Neural progenitor cell (in vitro differentiated cells): ENCODE measurements at regions not wholly inside any gene's neighbourhood (a gene's known extent, or its start where the extent isn't known, plus 50 kb on each side); places are given as distances from the start of the nearest gene placed in this dataset.
A peak's percentile ranks its signal among the peaks of the same experiment; 100 is the strongest.

ENCODE experiments used
- DNase-seq: peaks from one replicate; pipeline ENCODE4 v3.0.0-alpha.2; 2016; ENCODE audit warnings: low spot score
- H2AFZ ChIP-seq: fragments of 200-600 bp; sonication (generic); replicated peaks from 2 replicates; pipeline ENCODE4 v1.6.1; 2016; ENCODE audit warnings: antibody characterized with exemption
- H3F3A ChIP-seq: fragments of 200-600 bp; sonication (generic); 2 replicates; pipeline ENCODE4 v1.6.1; 2016; ENCODE audit warnings: antibody characterized with exemption, low read depth
- H3K27ac ChIP-seq: fragments of 200-600 bp; sonication (generic); 2 replicates; pipeline ENCODE4 v1.5.1; 2016; ENCODE audit warnings: mild to moderate bottlenecking
- H3K27me3 ChIP-seq: fragments of 200-600 bp; sonication (generic); 2 replicates; pipeline ENCODE4 v1.6.1; 2016; ENCODE audit warnings: mild to moderate bottlenecking, moderate library complexity
- H3K36me3 ChIP-seq: fragments of 200-600 bp; sonication (generic); 2 replicates; pipeline ENCODE4 v1.5.1; 2016
- H3K4me1 ChIP-seq: fragments of 200-600 bp; sonication (generic); 2 replicates; pipeline ENCODE4 v1.6.1; 2016; ENCODE audit warnings: mixed run types
- H3K4me2 ChIP-seq: fragments of 200-600 bp; sonication (generic); 2 replicates; pipeline ENCODE4 v1.6.1; 2016
- H3K4me3 ChIP-seq: fragments of 200-600 bp; sonication (generic); 2 replicates; pipeline ENCODE4 v1.5.1; 2016
- H3K79me2 ChIP-seq: fragments of 200-600 bp; sonication (generic); 2 replicates; pipeline ENCODE4 v1.6.1; 2016; ENCODE audit warnings: low read depth
- H3K9ac ChIP-seq: fragments of 200-600 bp; sonication (generic); 2 replicates; pipeline ENCODE4 v1.6.1; 2016
- H3K9me3 ChIP-seq: fragments of 200-600 bp; sonication (generic); 2 replicates; pipeline ENCODE4 v1.5.1; 2016; ENCODE audit warnings: low read depth
- H4K20me1 ChIP-seq: fragments of 200-600 bp; sonication (generic); 2 replicates; pipeline ENCODE4 v1.6.1; 2016; ENCODE audit warnings: low read depth
- H3K27ac Mint-ChIP-seq: 3 replicates; pipeline ENCODE4 v1.8.0; 2021; ENCODE audit warnings: mixed read lengths
- H3K27me3 Mint-ChIP-seq: 2 replicates; pipeline ENCODE4 v1.8.0; 2022; ENCODE audit warnings: low read depth, mild to moderate bottlenecking, inconsistent platforms, moderate library complexity, mixed read lengths; ENCODE audit not compliant: insufficient read depth
- H3K36me3 Mint-ChIP-seq: 3 replicates; pipeline ENCODE4 v1.8.0; 2021; ENCODE audit warnings: mixed read lengths
- H3K4me1 Mint-ChIP-seq: 3 replicates; pipeline ENCODE4 v1.8.0; 2021; ENCODE audit warnings: mixed read lengths
- H3K4me3 Mint-ChIP-seq: 3 replicates; pipeline ENCODE4 v1.8.0; 2021; ENCODE audit warnings: mild to moderate bottlenecking, moderate library complexity, mixed read lengths
- H3K9me3 Mint-ChIP-seq: 3 replicates; pipeline ENCODE4 v1.8.0; 2020; ENCODE audit warnings: mixed read lengths
- EZH2 ChIP-seq: fragments of 200-600 bp; sonication (generic); IDR thresholded peaks from 2 replicates; pipeline ENCODE4 v1.6.1; 2017; ENCODE audit warnings: antibody characterized with exemption, mild to moderate bottlenecking, moderate library complexity
- EZH2phosphoT487 ChIP-seq: fragments of 200-600 bp; sonication (generic); IDR thresholded peaks from 2 replicates; pipeline ENCODE4 v1.6.1; 2017; ENCODE audit warnings: antibody characterized with exemption
- TF ChIP-seq, protein P1 (sequence below): fragments of 200-600 bp; sonication (generic); IDR thresholded peaks from 2 replicates; pipeline ENCODE4 v1.5.1; 2017; ENCODE audit warnings: antibody characterized with exemption, mild to moderate bottlenecking

DNA sequence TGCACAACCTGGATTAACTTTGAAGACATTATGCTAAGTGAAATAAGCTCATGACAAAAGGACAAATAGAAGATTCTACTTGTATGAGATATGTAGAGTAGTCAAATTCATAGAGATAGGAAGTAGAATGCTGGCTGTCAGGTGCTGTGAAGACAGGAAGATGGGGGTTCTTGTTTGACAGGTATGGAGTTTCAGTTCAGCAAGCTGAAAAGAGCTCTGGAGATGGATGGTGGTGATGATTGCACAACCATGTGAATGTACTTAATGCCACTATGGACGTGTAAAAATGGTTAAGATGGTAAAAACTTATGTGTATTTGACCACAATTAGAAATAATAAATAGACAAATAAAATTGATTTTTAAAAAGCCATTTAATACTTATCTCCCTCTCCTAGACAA lies 169.8 kb upstream of the DUSP10 start:
- Mint-ChIP-seq H3K36me3 (no peaks in the 10 kb centered on the region), H3K27ac (no peak overlapping the region), H3K4me1 (no peaks in the 10 kb centered on the region), H3K27me3 (no peaks in the 10 kb centered on the region), H3K9me3 (no peaks in the 10 kb centered on the region), H3K4me3 (no peak overlapping the region)
- Histone ChIP-seq H3K4me2 (no peak overlapping the region), H3K4me3 (no peak overlapping the region), H3K27me3 (no peaks in the 10 kb centered on the region), H3F3A (no peaks in the 10 kb centered on the region), H3K27ac (no peak overlapping the region), H3K9me3 (no peaks in the 10 kb centered on the region), H2AFZ (no peak overlapping the region), H3K9ac (no peak overlapping the region), H4K20me1 (no peaks in the 10 kb centered on the region), H3K4me1 (no peaks in the 10 kb centered on the region), H3K36me3 (no peaks in the 10 kb centered on the region), H3K79me2 (no peaks in the 10 kb centered on the region)
- no peak for DNase-seq
- TF ChIP-seq EZH2phosphoT487 (no peak), EZH2 (no peak)
- TF ChIP-seq, protein P1, sequence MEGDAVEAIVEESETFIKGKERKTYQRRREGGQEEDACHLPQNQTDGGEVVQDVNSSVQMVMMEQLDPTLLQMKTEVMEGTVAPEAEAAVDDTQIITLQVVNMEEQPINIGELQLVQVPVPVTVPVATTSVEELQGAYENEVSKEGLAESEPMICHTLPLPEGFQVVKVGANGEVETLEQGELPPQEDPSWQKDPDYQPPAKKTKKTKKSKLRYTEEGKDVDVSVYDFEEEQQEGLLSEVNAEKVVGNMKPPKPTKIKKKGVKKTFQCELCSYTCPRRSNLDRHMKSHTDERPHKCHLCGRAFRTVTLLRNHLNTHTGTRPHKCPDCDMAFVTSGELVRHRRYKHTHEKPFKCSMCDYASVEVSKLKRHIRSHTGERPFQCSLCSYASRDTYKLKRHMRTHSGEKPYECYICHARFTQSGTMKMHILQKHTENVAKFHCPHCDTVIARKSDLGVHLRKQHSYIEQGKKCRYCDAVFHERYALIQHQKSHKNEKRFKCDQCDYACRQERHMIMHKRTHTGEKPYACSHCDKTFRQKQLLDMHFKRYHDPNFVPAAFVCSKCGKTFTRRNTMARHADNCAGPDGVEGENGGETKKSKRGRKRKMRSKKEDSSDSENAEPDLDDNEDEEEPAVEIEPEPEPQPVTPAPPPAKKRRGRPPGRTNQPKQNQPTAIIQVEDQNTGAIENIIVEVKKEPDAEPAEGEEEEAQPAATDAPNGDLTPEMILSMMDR, result no peak

DNA sequence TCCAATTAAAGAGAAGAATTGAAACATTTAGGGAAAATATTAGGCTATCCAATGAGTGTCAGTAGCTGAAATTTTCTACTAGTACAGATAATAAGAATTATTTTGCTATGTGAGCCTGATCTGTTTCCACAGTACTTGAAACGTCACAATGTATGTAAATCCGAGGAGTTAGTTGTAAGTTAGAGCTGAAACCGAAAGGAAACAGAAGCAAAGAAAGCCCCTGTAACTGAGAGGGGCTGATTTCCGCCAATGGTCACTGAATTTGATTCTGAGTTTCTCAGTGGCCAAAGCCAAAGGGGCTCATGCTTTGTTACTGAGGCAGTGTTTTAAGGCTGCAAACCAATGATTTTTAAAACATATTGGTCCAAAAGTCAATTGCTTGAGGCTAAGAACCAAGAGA lies 168.3 kb upstream of the DUSP10 start:
- Histone ChIP-seq H3K9ac (no peak overlapping the region), H3K36me3 (no peaks in the 10 kb centered on the region), H3K4me3 (no peak overlapping the region), H3K27me3 (no peaks in the 10 kb centered on the region), H3K4me1 (no peaks in the 10 kb centered on the region), H3K9me3 (no peaks in the 10 kb centered on the region), H3K79me2 (no peaks in the 10 kb centered on the region), H3K27ac (no peak overlapping the region), H3K4me2 (no peak overlapping the region), H2AFZ (no peak overlapping the region), H4K20me1 (no peaks in the 10 kb centered on the region), H3F3A (no peaks in the 10 kb centered on the region)
- no peaks in the 10 kb centered on the region for H3K27me3 Mint-ChIP-seq
- H3K27ac Mint-ChIP-seq, result no peak overlapping the region
- no peak for TF ChIP-seq EZH2
- TF ChIP-seq EZH2phosphoT487, result no peak
- TF ChIP-seq, protein P1, result no peak
- H3K4me3 Mint-ChIP-seq, result no peak overlapping the region
- H3K4me1 Mint-ChIP-seq, result no peaks in the 10 kb centered on the region
- no peak for DNase-seq
- H3K9me3 Mint-ChIP-seq, result no peaks in the 10 kb centered on the region
- no peaks in the 10 kb centered on the region for H3K36me3 Mint-ChIP-seq

DNA sequence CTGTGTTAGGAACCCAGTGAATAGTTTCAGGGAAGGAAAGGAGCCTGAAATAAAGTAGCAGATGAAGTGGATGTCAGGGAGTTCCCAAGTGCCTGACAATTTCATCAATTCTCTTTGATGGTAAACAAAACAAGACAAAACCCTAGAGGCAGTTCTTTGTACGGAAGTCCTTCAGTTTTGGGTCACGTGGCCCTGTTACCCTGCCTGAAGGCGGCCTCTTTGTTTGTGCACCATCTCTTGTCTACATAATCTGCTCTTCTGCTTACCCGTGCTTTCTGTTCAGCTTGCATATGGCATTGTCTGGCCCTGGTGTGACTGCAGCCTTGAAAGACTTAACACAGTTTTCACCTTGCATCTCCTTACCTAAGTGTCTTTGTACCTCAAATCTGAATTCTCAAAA lies 166.7 kb upstream of the DUSP10 start:
- Histone ChIP-seq H3K4me1 (no peaks in the 10 kb centered on the region), H3F3A (no peaks in the 10 kb centered on the region), H3K4me3 (no peak overlapping the region), H2AFZ (no peak overlapping the region), H3K79me2 (no peaks in the 10 kb centered on the region), H3K36me3 (no peaks in the 10 kb centered on the region), H3K27ac (no peak overlapping the region), H3K9ac (no peak overlapping the region), H4K20me1 (no peaks in the 10 kb centered on the region), H3K9me3 (no peaks in the 10 kb centered on the region), H3K4me2 (no peak overlapping the region), H3K27me3 (no peaks in the 10 kb centered on the region)
- peaks cover 2% of the 10 kb centered on the region for H3K9me3 Mint-ChIP-seq
- H3K4me3 Mint-ChIP-seq, result no peak overlapping the region
- H3K4me1 Mint-ChIP-seq, result no peaks in the 10 kb centered on the region
- TF ChIP-seq EZH2phosphoT487 (no peak), EZH2 (no peak)
- TF ChIP-seq, protein P1, result no peak
- no peak overlapping the region for H3K27ac Mint-ChIP-seq
- DNase-seq, result peak; percentile 5
- H3K27me3 Mint-ChIP-seq, result peaks cover 2% of the 10 kb centered on the region
- no peaks in the 10 kb centered on the region for H3K36me3 Mint-ChIP-seq
